H9 (cell line): ENCODE measurements at regions not wholly inside any gene's neighbourhood (a gene's known extent, or its start where the extent isn't known, plus 50 kb on each side); places are given as distances from the start of the nearest gene placed in this dataset.

ENCODE experiments used
- DNase-seq: peaks from one replicate; pipeline ENCODE4 v3.0.0-alpha.2; 2017
- H2AFZ ChIP-seq: one replicate; pipeline ENCODE4 v1.6.1; 2013; ENCODE audit warnings: mild to moderate bottlenecking, low read length, control low read depth, moderate library complexity
- H2AK5ac ChIP-seq: 2 replicates; pipeline ENCODE4 v1.6.1; 2013; ENCODE audit warnings: low read length, control low read depth, mixed read lengths; ENCODE audit not compliant: insufficient read length
- H2BK120ac ChIP-seq: one replicate; pipeline ENCODE4 v1.6.1; 2013; ENCODE audit warnings: low read depth, mild to moderate bottlenecking, low read length, control low read depth, inconsistent platforms; ENCODE audit not compliant: poor library complexity, severe bottlenecking
- H2BK12ac ChIP-seq: 2 replicates; pipeline ENCODE4 v1.6.1; 2013; ENCODE audit warnings: low read length, control low read depth, mixed read lengths, low read depth; ENCODE audit not compliant: insufficient read length
- H2BK15ac ChIP-seq: 2 replicates; pipeline ENCODE4 v1.6.1; 2013; ENCODE audit warnings: low read depth, low read length, control low read depth
- H2BK20ac ChIP-seq: one replicate; pipeline ENCODE4 v1.6.1; 2013; ENCODE audit warnings: low read depth, mild to moderate bottlenecking, low read length, control low read depth, inconsistent platforms; ENCODE audit not compliant: poor library complexity, severe bottlenecking
- H2BK5ac ChIP-seq: 2 replicates; pipeline ENCODE4 v1.6.1; 2013; ENCODE audit warnings: low read length, control low read depth, mixed read lengths; ENCODE audit not compliant: insufficient read length
- H3K14ac ChIP-seq: 2 replicates; pipeline ENCODE4 v1.6.1; 2013; ENCODE audit warnings: low read length, control low read depth; ENCODE audit not compliant: insufficient read depth
- H3K18ac ChIP-seq: 2 replicates; pipeline ENCODE4 v1.6.1; 2013; ENCODE audit warnings: low read depth, mild to moderate bottlenecking, mixed read lengths, low read length, control low read depth; ENCODE audit not compliant: insufficient read length
- H3K23ac ChIP-seq: 2 replicates; pipeline ENCODE4 v1.6.1; 2013; ENCODE audit warnings: low read length, control low read depth, mixed read lengths, low read depth; ENCODE audit not compliant: insufficient read length
- H3K23me2 ChIP-seq: 2 replicates; pipeline ENCODE4 v1.6.1; 2013; ENCODE audit warnings: low read depth, mild to moderate bottlenecking, mixed read lengths, low read length, control low read depth; ENCODE audit not compliant: insufficient read length, poor library complexity, severe bottlenecking
- H3K27ac ChIP-seq: 2 replicates; pipeline ENCODE4 v1.5.1; 2013; ENCODE audit warnings: low read length, control low read depth, mixed read lengths, low read depth; ENCODE audit not compliant: insufficient read length
- H3K27me3 ChIP-seq: 2 replicates; pipeline ENCODE4 v1.6.1; 2013; ENCODE audit warnings: low read length, control low read depth, inconsistent platforms; ENCODE audit not compliant: insufficient read depth
- H3K4ac ChIP-seq: 2 replicates; pipeline ENCODE4 v1.6.1; 2013; ENCODE audit warnings: low read depth, mild to moderate bottlenecking, control low read depth, inconsistent platforms, low read length, moderate library complexity
- H3K4me1 ChIP-seq: 2 replicates; pipeline ENCODE4 v1.6.1; 2013; ENCODE audit warnings: low read length, control low read depth, inconsistent platforms; ENCODE audit not compliant: insufficient read depth
- H3K4me2 ChIP-seq: 2 replicates; pipeline ENCODE4 v1.6.1; 2013; ENCODE audit warnings: low read length, control low read depth, mixed read lengths; ENCODE audit not compliant: insufficient read length, insufficient read depth
- H3K56ac ChIP-seq: 2 replicates; pipeline ENCODE4 v1.6.1; 2013; ENCODE audit warnings: low read depth, mild to moderate bottlenecking, mixed read lengths, low read length, control low read depth; ENCODE audit not compliant: insufficient read length
- H3K79me1 ChIP-seq: 2 replicates; pipeline ENCODE4 v1.6.1; 2013; ENCODE audit warnings: low read depth, mild to moderate bottlenecking, moderate library complexity, low read length, control low read depth, inconsistent platforms; ENCODE audit not compliant: insufficient read depth, poor library complexity, severe bottlenecking
- H3K79me2 ChIP-seq: 2 replicates; pipeline ENCODE4 v1.6.1; 2013; ENCODE audit warnings: low read length, control low read depth, inconsistent platforms; ENCODE audit not compliant: insufficient read depth
- H3K9ac ChIP-seq: 2 replicates; pipeline ENCODE4 v1.6.1; 2013; ENCODE audit warnings: low read length, control low read depth, mixed read lengths; ENCODE audit not compliant: insufficient read length; ENCODE audit errors: extremely low read depth
- H3K9me3 ChIP-seq: one replicate; pipeline ENCODE4 v1.6.1; 2013; ENCODE audit warnings: low read depth, low read length, inconsistent platforms; ENCODE audit not compliant: control insufficient read depth
- H3T11ph ChIP-seq: one replicate; pipeline ENCODE4 v1.6.1; 2013; ENCODE audit warnings: mild to moderate bottlenecking, low read length, control low read depth, inconsistent platforms
- H4K20me1 ChIP-seq: one replicate; pipeline ENCODE4 v1.6.1; 2013; ENCODE audit not compliant: control insufficient read depth, insufficient read length, insufficient read depth
- H4K5ac ChIP-seq: 2 replicates; pipeline ENCODE4 v1.6.1; 2013; ENCODE audit warnings: low read depth, mild to moderate bottlenecking, mixed read lengths, low read length, control low read depth; ENCODE audit not compliant: insufficient read length
- H4K8ac ChIP-seq: replicated peaks from 2 replicates; pipeline ENCODE4 v1.6.1; 2013; ENCODE audit warnings: low read length, control low read depth, mixed read lengths, low read depth; ENCODE audit not compliant: insufficient read length
- H4K91ac ChIP-seq: 2 replicates; pipeline ENCODE4 v1.6.1; 2013; ENCODE audit warnings: low read depth, mild to moderate bottlenecking, moderate library complexity, mixed read lengths, low read length, control low read depth; ENCODE audit not compliant: insufficient read length
- H3K27ac Mint-ChIP-seq, 3 experiments: 2 replicates in 2 of 3; 3 replicates in 1 of 3; pipeline ENCODE4 v1.8.0; 2020 to 2021; ENCODE audit warnings: mixed read lengths in 3 of 3, mild to moderate bottlenecking in 1 of 3, moderate library complexity in 1 of 3
- H3K27me3 Mint-ChIP-seq: 2 replicates; pipeline ENCODE4 v1.8.0; 2021; ENCODE audit warnings: low read depth, mild to moderate bottlenecking, moderate library complexity, mixed read lengths
- H3K36me3 Mint-ChIP-seq, 3 experiments: 2 replicates in 2 of 3; 3 replicates in 1 of 3; pipeline ENCODE4 v1.8.0; 2020 to 2021; ENCODE audit warnings: low read depth in 3 of 3, mixed read lengths in 3 of 3; ENCODE audit not compliant: insufficient read depth in 1 of 3
- H3K4me1 Mint-ChIP-seq, 2 experiments: 2 replicates each; pipeline ENCODE4 v1.8.0; 2020; ENCODE audit warnings: mixed read lengths in 2 of 2
- H3K4me3 Mint-ChIP-seq, 2 experiments: 2 replicates in 1 of 2; 3 replicates in 1 of 2; pipeline ENCODE4 v1.8.0; 2020 to 2021; ENCODE audit warnings: mild to moderate bottlenecking in 2 of 2, mixed read lengths in 2 of 2, moderate library complexity in 1 of 2
- H3K9me3 Mint-ChIP-seq, 2 experiments: 2 replicates in 1 of 2; 3 replicates in 1 of 2; pipeline ENCODE4 v1.8.0; 2020; ENCODE audit warnings: mild to moderate bottlenecking in 2 of 2, mixed read lengths in 2 of 2, moderate library complexity in 1 of 2
- CTCF ChIP-seq: fragments of 200-600 bp; sonication (generic); conservative IDR thresholded peaks from 3 replicates; pipeline ENCODE4 v1.8.0; 2021; ENCODE audit warnings: antibody characterized with exemption, mild to moderate bottlenecking
- WGBS: extraction: QIAGEN DNeasy Blood & Tissue Kit; methylation state at CpG from one replicate; pipeline ENCODE4 v1.1.7; 2013; ENCODE audit warnings: missing lambda C conversion rate, low lambda C conversion rate, mixed read lengths; ENCODE audit not compliant: insufficient read length; ENCODE audit errors: extremely low coverage; 5-methylcytosine and 5-hydroxymethylcytosine counted together

GRCh38 chr18:37871561-37871960, 306.0 kb upstream of the CELF4 start:
- H4K8ac ChIP-seq: no peak overlapping the region
- H3K79me1 ChIP-seq: no peaks in the 10 kb centered on the region
- no peak overlapping the region for H3K4ac ChIP-seq
- H3K9ac ChIP-seq: no peak overlapping the region
- H4K91ac ChIP-seq: no peak overlapping the region
- no peak overlapping the region for H3K14ac ChIP-seq
- H2AFZ ChIP-seq: no peak overlapping the region
- no CpG with 5 or more reads among the region's 1 CpG for WGBS
- no peak overlapping the region for H2BK20ac ChIP-seq
- peaks cover 6 to 8% of the 10 kb centered on the region in 2 experiments; a peak in 3 of 4 replicates for H3K4me1 Mint-ChIP-seq
- no peaks in the 10 kb centered on the region for H3K23me2 ChIP-seq
- TF ChIP-seq CTCF: no peak
- H3K18ac ChIP-seq: no peak overlapping the region
- H3K27ac Mint-ChIP-seq: no peak overlapping the region
- no peaks in the 10 kb centered on the region for H3K27me3 Mint-ChIP-seq
- no peak overlapping the region for H3T11ph ChIP-seq
- no peaks in the 10 kb centered on the region for H3K79me2 ChIP-seq
- H3K27me3 ChIP-seq: no peaks in the 10 kb centered on the region; the same call in 1 of the 2 replicates
- no peak overlapping the region for H2BK5ac ChIP-seq
- no peak overlapping the region for H2AK5ac ChIP-seq
- H3K36me3 Mint-ChIP-seq: no peaks in the 10 kb centered on the region
- no peak overlapping the region for H3K56ac ChIP-seq
- H4K5ac ChIP-seq: no peak overlapping the region
- H3K27ac ChIP-seq: no peak overlapping the region
- no peaks in the 10 kb centered on the region; a peak in 1 of 5 replicates for H3K9me3 Mint-ChIP-seq
- no peak overlapping the region for H2BK15ac ChIP-seq
- H3K4me2 ChIP-seq: no peak overlapping the region
- no peak overlapping the region for H2BK12ac ChIP-seq
- H3K4me1 ChIP-seq: no peaks in the 10 kb centered on the region; the same call in 1 of the 2 replicates
- H3K23ac ChIP-seq: no peak overlapping the region
- no peaks in the 10 kb centered on the region for H4K20me1 ChIP-seq
- H2BK120ac ChIP-seq: no peak overlapping the region
- DNase-seq: no peak
- no peak overlapping the region for H3K4me3 Mint-ChIP-seq
- H3K9me3 ChIP-seq: no peaks in the 10 kb centered on the region
